IPS-20b (cell line): ENCODE measurements at regions not wholly inside any gene's neighbourhood (a gene's known extent, or its start where the extent isn't known, plus 50 kb on each side); places are given as distances from the start of the nearest gene placed in this dataset.
"Not testable (repeated sequence)": the region's sequence is repeated elsewhere in the genome, so short reads cannot be mapped to it uniquely, and the experiment has no call there.

Experiments used
- H3K27ac ChIP-seq: one replicate; pipeline ENCODE4 v1.5.1; 2013; ENCODE audit warnings: low read length
- H3K27me3 ChIP-seq: 2 replicates; pipeline ENCODE4 v1.6.1; 2013; ENCODE audit warnings: mild to moderate bottlenecking, low read length, inconsistent platforms; ENCODE audit not compliant: insufficient read depth
- H3K36me3 ChIP-seq: 2 replicates; pipeline ENCODE4 v1.6.1; 2013; ENCODE audit warnings: low read depth, mild to moderate bottlenecking, inconsistent platforms, low read length, moderate library complexity; ENCODE audit not compliant: insufficient read depth
- H3K4me1 ChIP-seq: 2 replicates; pipeline ENCODE4 v1.6.1; 2013; ENCODE audit warnings: mild to moderate bottlenecking, control low read depth, inconsistent platforms, low read length, moderate library complexity; ENCODE audit not compliant: insufficient read depth
- H3K4me3 ChIP-seq: 2 replicates; pipeline ENCODE4 v1.5.1; 2013; ENCODE audit warnings: mild to moderate bottlenecking, low read length, inconsistent platforms
- H3K9ac ChIP-seq: 2 replicates; pipeline ENCODE4 v1.6.1; 2013; ENCODE audit warnings: low read depth, mild to moderate bottlenecking, inconsistent platforms, low read length, moderate library complexity
- H3K9me3 ChIP-seq: 2 replicates; pipeline ENCODE4 v1.6.1; 2013; ENCODE audit warnings: mild to moderate bottlenecking, low read depth, low read length, inconsistent platforms; ENCODE audit not compliant: insufficient read depth

DNA sequence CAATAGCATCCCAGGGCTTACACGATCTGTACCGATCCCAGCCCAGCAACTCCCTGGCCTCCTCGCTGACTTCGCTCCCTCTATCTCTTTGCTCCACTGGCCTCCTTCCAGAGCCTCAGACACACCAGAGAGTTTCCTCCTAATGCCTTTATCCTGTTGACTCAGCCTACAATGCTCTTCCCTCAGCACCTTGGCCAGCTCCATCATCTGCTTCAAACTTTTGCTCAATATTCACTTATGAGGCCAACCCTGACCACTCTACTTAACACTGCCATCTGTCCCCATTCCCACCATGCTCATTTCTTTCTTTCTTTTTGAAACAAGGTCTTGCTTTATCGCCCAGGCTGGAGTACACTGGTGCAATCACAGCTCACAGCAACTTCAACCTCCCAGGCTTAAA, 180.9 kb downstream of the CEP170 start:
- not testable (repeated sequence) for H3K27ac ChIP-seq, H3K27me3 ChIP-seq, H3K4me3 ChIP-seq, H3K9me3 ChIP-seq, H3K36me3 ChIP-seq, H3K4me1 ChIP-seq, H3K9ac ChIP-seq

GRCh38 chr1:243067056-243067455, 188.0 kb downstream of the CEP170 start:
- H3K9ac ChIP-seq, H3K36me3 ChIP-seq, H3K27me3 ChIP-seq, H3K27ac ChIP-seq, H3K9me3 ChIP-seq, H3K4me3 ChIP-seq, H3K4me1 ChIP-seq: not testable (repeated sequence)

- not testable (repeated sequence) for H3K4me1 ChIP-seq, H3K27me3 ChIP-seq, H3K27ac ChIP-seq, H3K9ac ChIP-seq, H3K36me3 ChIP-seq, H3K4me3 ChIP-seq, H3K9me3 ChIP-seq
These were observed 193.1 kb downstream of the CEP170 start for GRCh38 chr1:243061965-243062364.

GRCh38 chr1:243055510-243055909, 199.6 kb downstream of the CEP170 start:
- H3K27ac ChIP-seq, H3K4me1 ChIP-seq: not testable (repeated sequence)

GRCh38 chr1:243055091-243055490, 200.0 kb downstream of the CEP170 start:
- H3K4me3 ChIP-seq, H3K36me3 ChIP-seq, H3K4me1 ChIP-seq, H3K9me3 ChIP-seq, H3K9ac ChIP-seq, H3K27me3 ChIP-seq, H3K27ac ChIP-seq: not testable (repeated sequence)

More at GRCh38 chr1:243055510-243055909, 199.6 kb downstream of the CEP170 start:
- H3K36me3 ChIP-seq, H3K9ac ChIP-seq, H3K27me3 ChIP-seq, H3K4me3 ChIP-seq, H3K9me3 ChIP-seq: not testable (repeated sequence)

DNA sequence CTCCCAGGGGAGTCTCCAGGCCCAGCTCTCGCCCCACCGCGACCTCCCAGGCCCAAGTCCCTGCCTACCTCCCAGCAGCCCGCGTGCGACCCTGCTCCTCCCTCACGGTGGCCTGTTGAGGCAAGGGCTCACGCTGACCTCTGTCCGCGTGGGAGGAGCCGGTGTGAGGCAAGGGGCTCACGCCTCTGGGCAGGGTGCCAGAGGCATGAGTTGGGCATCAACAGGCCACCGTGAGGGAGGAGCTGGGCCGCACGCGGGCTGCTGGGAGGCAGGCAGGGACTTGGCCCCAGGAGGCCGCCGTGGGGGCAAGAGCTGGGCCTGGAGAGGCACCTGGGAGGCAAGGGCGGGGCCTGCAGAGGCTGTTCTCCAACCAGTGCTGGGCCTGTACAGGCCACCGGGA, 200.4 kb downstream of the CEP170 start:
- not testable (repeated sequence) for H3K4me3 ChIP-seq, H3K36me3 ChIP-seq, H3K27ac ChIP-seq, H3K4me1 ChIP-seq, H3K9ac ChIP-seq, H3K27me3 ChIP-seq, H3K9me3 ChIP-seq

DNA sequence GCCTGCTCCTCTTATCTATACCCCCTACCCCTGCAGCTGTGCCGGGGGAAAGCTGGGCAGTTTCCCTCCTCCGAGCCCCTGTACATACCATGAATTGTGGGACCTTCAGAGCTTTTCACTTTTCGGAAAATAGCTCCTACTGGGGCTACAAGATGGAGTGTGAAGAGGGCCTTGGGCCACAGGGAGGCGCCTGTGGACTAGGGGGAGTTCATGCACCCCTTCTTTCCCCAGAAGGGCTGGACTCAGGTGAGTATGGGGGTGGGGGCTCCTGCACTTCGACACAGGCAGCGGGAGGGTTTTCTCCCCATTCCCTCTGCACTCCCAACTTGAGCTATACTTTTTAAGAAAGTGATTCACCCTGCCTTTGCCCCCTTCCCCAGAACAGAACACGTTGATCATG, 202.0 kb downstream of the CEP170 start:
- not testable (repeated sequence) for H3K4me1 ChIP-seq, H3K9ac ChIP-seq, H3K27me3 ChIP-seq, H3K36me3 ChIP-seq, H3K4me3 ChIP-seq, H3K9me3 ChIP-seq, H3K27ac ChIP-seq

DNA sequence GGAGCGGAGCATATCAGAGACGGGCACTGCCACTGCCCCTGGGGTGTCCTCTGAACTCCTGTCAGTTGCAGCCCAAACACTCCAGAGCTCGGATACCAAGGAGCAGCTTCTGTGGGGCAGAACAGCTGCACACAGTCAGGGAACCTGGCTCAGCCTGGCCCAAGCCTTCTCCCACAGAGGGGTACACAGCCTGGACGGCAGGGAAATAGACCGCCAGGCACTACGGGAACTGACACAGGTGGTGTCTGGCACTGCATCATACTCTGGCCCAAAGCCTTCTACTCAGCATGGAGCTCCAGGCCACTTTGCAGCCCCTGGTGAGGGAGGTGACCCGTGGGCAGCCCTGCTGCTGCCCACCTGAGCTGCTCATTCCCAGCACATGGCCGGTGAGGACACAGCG, 204.5 kb downstream of the CEP170 start:
- H3K4me3 ChIP-seq, H3K9ac ChIP-seq, H3K27me3 ChIP-seq, H3K9me3 ChIP-seq, H3K36me3 ChIP-seq, H3K4me1 ChIP-seq, H3K27ac ChIP-seq: not testable (repeated sequence)

DNA sequence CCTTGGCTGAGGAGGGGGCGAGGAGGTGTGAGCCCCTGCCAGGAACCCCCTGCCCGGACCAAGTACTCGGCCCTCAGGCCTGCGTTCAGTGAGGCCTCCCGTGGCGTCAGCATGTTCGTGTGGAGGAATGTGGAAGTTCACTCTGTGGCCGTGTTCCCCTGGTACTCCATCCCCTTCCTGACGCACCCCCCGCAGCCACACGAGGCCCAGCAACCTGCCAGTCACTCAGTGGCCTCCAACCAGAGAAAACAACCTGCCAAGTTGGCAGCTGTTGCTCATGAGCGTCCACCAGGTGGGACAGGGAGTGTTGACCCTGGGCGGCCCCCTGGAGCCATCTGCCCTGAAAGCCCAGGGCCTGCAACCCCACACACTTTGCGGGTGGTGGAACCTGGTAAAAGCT, 205.4 kb downstream of the CEP170 start:
- H3K9me3 ChIP-seq, H3K9ac ChIP-seq, H3K27ac ChIP-seq, H3K36me3 ChIP-seq, H3K27me3 ChIP-seq, H3K4me3 ChIP-seq, H3K4me1 ChIP-seq: not testable (repeated sequence)

DNA sequence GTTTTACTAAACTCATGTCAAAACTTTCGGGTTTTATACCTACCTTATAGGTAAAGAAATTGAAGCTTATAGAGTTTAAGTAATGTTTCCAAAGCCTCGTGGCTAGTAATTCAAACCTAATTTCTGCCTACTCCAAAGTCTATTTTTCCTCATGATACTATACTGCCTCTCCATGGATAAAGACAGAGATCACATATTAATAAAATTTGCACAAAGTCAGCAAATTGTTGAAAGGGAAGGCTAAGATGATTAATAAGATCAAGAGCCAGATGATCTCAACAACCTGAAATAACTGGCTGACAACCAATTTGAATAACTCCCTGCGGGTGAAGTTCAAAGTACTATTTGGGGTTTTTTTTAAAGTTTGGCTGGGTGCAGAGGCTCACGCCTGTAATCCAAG, 233.7 kb downstream of the CEP170 start:
- H3K4me1 ChIP-seq, H3K9me3 ChIP-seq, H3K27me3 ChIP-seq, H3K27ac ChIP-seq, H3K36me3 ChIP-seq, H3K4me3 ChIP-seq, H3K9ac ChIP-seq: not testable (repeated sequence)

DNA sequence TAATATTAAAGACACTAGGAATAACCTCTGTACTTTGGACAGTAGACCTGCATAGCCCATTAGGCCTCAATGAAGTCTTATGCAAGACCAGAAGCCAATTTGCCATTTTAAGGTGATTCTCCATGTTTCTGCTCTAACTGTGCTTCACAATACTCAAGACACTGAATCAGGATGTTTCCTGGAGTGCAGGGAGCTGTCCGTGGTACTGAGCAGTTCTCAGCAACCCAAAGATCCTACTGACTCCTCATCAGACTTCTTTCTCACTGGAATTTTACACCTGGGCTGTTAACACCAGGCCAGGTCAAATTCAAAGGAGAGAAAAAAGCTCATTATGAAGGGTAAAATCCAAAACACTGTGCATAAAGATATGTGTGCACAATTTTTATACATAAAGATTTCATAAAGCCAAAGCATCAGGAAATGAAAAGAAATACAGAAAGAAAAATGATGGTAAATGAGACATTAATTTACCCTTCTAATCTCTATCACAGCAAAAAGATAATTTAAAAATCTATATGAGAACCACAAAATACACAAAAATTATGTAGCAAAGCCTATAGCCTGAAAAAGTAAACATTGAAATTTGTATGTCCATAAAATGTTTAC, 235.9 kb downstream of the CEP170 start:
- not testable (repeated sequence) for H3K27me3 ChIP-seq, H3K4me1 ChIP-seq, H3K27ac ChIP-seq, H3K9me3 ChIP-seq, H3K9ac ChIP-seq, H3K4me3 ChIP-seq, H3K36me3 ChIP-seq

GRCh38 chr1:243010719-243011118, 244.4 kb downstream of the CEP170 start:
- not testable (repeated sequence) for H3K27ac ChIP-seq, H3K27me3 ChIP-seq, H3K4me3 ChIP-seq, H3K36me3 ChIP-seq, H3K9ac ChIP-seq, H3K9me3 ChIP-seq, H3K4me1 ChIP-seq

- H3K27me3 ChIP-seq, H3K9me3 ChIP-seq, H3K9ac ChIP-seq, H3K4me3 ChIP-seq, H3K4me1 ChIP-seq, H3K36me3 ChIP-seq, H3K27ac ChIP-seq: not testable (repeated sequence)
These were observed 254.1 kb downstream of the CEP170 start for GRCh38 chr1:243001003-243001402.
